GM23338 (cell line): ENCODE measurements at regions not wholly inside any gene's neighbourhood (a gene's known extent, or its start where the extent isn't known, plus 50 kb on each side); places are given as distances from the start of the nearest gene placed in this dataset.

ENCODE experiments used
- ATAC-seq: fragments of 200-7000 bp; cut with Tn5 transposase; 3 replicates; pipeline ENCODE4 v1.9.1; 2020
- DNase-seq: peaks from one replicate; pipeline ENCODE4 v3.0.0-alpha.2; 2015; ENCODE audit warnings: low spot score
- H2AFZ ChIP-seq: fragments of 200-600 bp; sonication (generic); 2 replicates; pipeline ENCODE4 v1.8.0; 2016; ENCODE audit warnings: antibody characterized with exemption, mild to moderate bottlenecking, moderate library complexity
- H3F3A ChIP-seq: fragments of 200-600 bp; sonication (generic); replicated peaks from 2 replicates; pipeline ENCODE4 v1.8.0; 2017; ENCODE audit warnings: antibody characterized with exemption, mixed run types, low read depth
- H3K27ac ChIP-seq: fragments of 200-600 bp; sonication (generic); 2 replicates; pipeline ENCODE4 v1.6.1; 2016; ENCODE audit warnings: low read depth
- H3K27me3 ChIP-seq: fragments of 200-600 bp; sonication (generic); 2 replicates; pipeline ENCODE4 v1.8.0; 2016; ENCODE audit warnings: mild to moderate bottlenecking, mixed run types, moderate library complexity; ENCODE audit not compliant: insufficient read depth
- H3K36me3 ChIP-seq: fragments of 200-600 bp; sonication (generic); 2 replicates; pipeline ENCODE4 v1.8.0; 2016; ENCODE audit warnings: mild to moderate bottlenecking; ENCODE audit not compliant: insufficient read depth
- H3K4me1 ChIP-seq: fragments of 200-600 bp; sonication (generic); 2 replicates; pipeline ENCODE4 v1.8.0; 2016; ENCODE audit warnings: mild to moderate bottlenecking, moderate library complexity; ENCODE audit not compliant: insufficient read depth
- H3K4me2 ChIP-seq: fragments of 200-600 bp; sonication (generic); 2 replicates; pipeline ENCODE4 v1.7.1; 2017; ENCODE audit warnings: mixed run types
- H3K4me3 ChIP-seq: fragments of 200-600 bp; sonication (generic); 2 replicates; pipeline ENCODE4 v1.6.1; 2016; ENCODE audit warnings: mixed run types
- H3K79me2 ChIP-seq: fragments of 200-600 bp; sonication (generic); replicated peaks from 2 replicates; pipeline ENCODE4 v1.8.0; 2017; ENCODE audit warnings: mild to moderate bottlenecking; ENCODE audit not compliant: insufficient read depth
- H3K9me2 ChIP-seq: fragments of 200-600 bp; sonication (generic); 2 replicates; pipeline ENCODE4 v1.8.0; 2017; ENCODE audit not compliant: insufficient read depth
- H4K20me1 ChIP-seq: fragments of 200-600 bp; sonication (generic); replicated peaks from 2 replicates; pipeline ENCODE4 v1.8.0; 2017; ENCODE audit warnings: mild to moderate bottlenecking; ENCODE audit not compliant: insufficient read depth
- H3K27ac Mint-ChIP-seq: 2 replicates; pipeline ENCODE4 v1.8.0; 2020; ENCODE audit warnings: inconsistent platforms, mild to moderate bottlenecking, moderate library complexity, mixed read lengths
- H3K27me3 Mint-ChIP-seq: 3 replicates; pipeline ENCODE4 v1.8.0; 2022; ENCODE audit warnings: low read depth, mild to moderate bottlenecking, moderate library complexity, mixed read lengths, inconsistent platforms; ENCODE audit not compliant: insufficient read depth, poor library complexity
- H3K36me3 Mint-ChIP-seq: 3 replicates; pipeline ENCODE4 v1.8.0; 2021; ENCODE audit warnings: low read depth, mild to moderate bottlenecking, inconsistent platforms, moderate library complexity, mixed read lengths
- H3K4me1 Mint-ChIP-seq: 3 replicates; pipeline ENCODE4 v1.8.0; 2020; ENCODE audit warnings: mild to moderate bottlenecking, inconsistent platforms, mixed read lengths
- H3K4me3 Mint-ChIP-seq: 3 replicates; pipeline ENCODE4 v1.8.0; 2021; ENCODE audit warnings: moderate library complexity, mild to moderate bottlenecking, inconsistent platforms, mixed read lengths
- H3K9me3 Mint-ChIP-seq: 3 replicates; pipeline ENCODE4 v1.8.0; 2020; ENCODE audit warnings: moderate library complexity, mild to moderate bottlenecking, inconsistent platforms, mixed read lengths
- CREB1 ChIP-seq: fragments of 250-450 bp; sonication (Bioruptor Pico); IDR thresholded peaks from 2 replicates; pipeline ENCODE4 v1.5.0; 2020; ENCODE audit warnings: low read depth, mild to moderate bottlenecking, moderate library complexity
- CTCF ChIP-seq, 2 experiments: fragments of 200-600 bp in 1 of 2; sonication (generic) in 1 of 2; conservative IDR thresholded peaks; 2 replicates each; pipeline versions ENCODE4 v1.5.1 to v1.6.1; 2016 to 2017; ENCODE audit warnings: antibody characterized with exemption in 2 of 2, low read depth in 2 of 2, mild to moderate bottlenecking in 2 of 2, moderate library complexity in 1 of 2
- ETS1 ChIP-seq: IDR thresholded peaks from 2 replicates; pipeline ENCODE4 v1.6.1; 2016; ENCODE audit warnings: antibody characterized with exemption
- EZH2 ChIP-seq: fragments of 200-600 bp; sonication (generic); IDR thresholded peaks from one replicate; pipeline ENCODE4 v1.8.0; 2017; ENCODE audit warnings: antibody characterized with exemption, mild to moderate bottlenecking, low read depth; ENCODE audit not compliant: unreplicated experiment
- EZH2phosphoT487 ChIP-seq: fragments of 200-600 bp; sonication (generic); IDR thresholded peaks from one replicate; pipeline ENCODE4 v1.8.1; 2018; ENCODE audit warnings: antibody characterized with exemption; ENCODE audit not compliant: unreplicated experiment
- JUNB ChIP-seq: IDR thresholded peaks from one replicate; pipeline ENCODE4 v1.6.1; 2016; ENCODE audit warnings: antibody characterized with exemption; ENCODE audit not compliant: unreplicated experiment
- NANOG ChIP-seq: IDR thresholded peaks from 2 replicates; pipeline ENCODE4 v1.6.1; 2016; ENCODE audit warnings: antibody characterized with exemption, borderline replicate concordance
- POLR2AphosphoS5 ChIP-seq: IDR thresholded peaks from 2 replicates; pipeline ENCODE4 v1.6.1; 2016; ENCODE audit warnings: antibody characterized with exemption, low read depth
- REST ChIP-seq: IDR thresholded peaks from one replicate; pipeline ENCODE4 v1.6.1; 2018; ENCODE audit warnings: antibody characterized with exemption; ENCODE audit not compliant: unreplicated experiment
- STAT1 ChIP-seq: IDR thresholded peaks from one replicate; pipeline ENCODE4 v1.6.1; 2016; ENCODE audit warnings: antibody characterized with exemption; ENCODE audit not compliant: unreplicated experiment
- ZNF114 ChIP-seq: fragments of 250-450 bp; sonication (Bioruptor Pico); IDR thresholded peaks from 2 replicates; pipeline ENCODE4 v1.5.0; 2020; ENCODE audit warnings: mild to moderate bottlenecking, moderate library complexity
- ZNF331 ChIP-seq: fragments of 250-450 bp; sonication (Bioruptor Pico); IDR thresholded peaks from 2 replicates; pipeline ENCODE4 v1.5.0; 2020; ENCODE audit warnings: low read depth, mild to moderate bottlenecking, moderate library complexity
- ZNF462 ChIP-seq: fragments of 250-450 bp; sonication (Bioruptor Pico); IDR thresholded peaks from 2 replicates; pipeline ENCODE4 v1.5.0; 2020; ENCODE audit warnings: mild to moderate bottlenecking, moderate library complexity

- Histone ChIP-seq H3K4me3 (no peak overlapping the region), H3K27me3 (no peaks in the 10 kb centered on the region), H2AFZ (peak overlapping the region; percentile 96), H3K4me2 (no peak overlapping the region), H4K20me1 (no peaks in the 10 kb centered on the region), H3K79me2 (no peaks in the 10 kb centered on the region), H3K27ac (no peak overlapping the region), H3K9me2 (no peaks in the 10 kb centered on the region), H3K4me1 (peaks cover 15% of the 10 kb centered on the region), H3K36me3 (no peaks in the 10 kb centered on the region), H3F3A (no peaks in the 10 kb centered on the region)
- H3K9me3 Mint-ChIP-seq = no peaks in the 10 kb centered on the region; the same call in 2 of the 3 replicates
- no peak overlapping the region for H3K4me3 Mint-ChIP-seq
- H3K27ac Mint-ChIP-seq = no peak overlapping the region
- DNase-seq = no peak
- H3K27me3 Mint-ChIP-seq = no peaks in the 10 kb centered on the region
- peaks cover 29% of the 10 kb centered on the region for H3K4me1 Mint-ChIP-seq
- H3K36me3 Mint-ChIP-seq = no peaks in the 10 kb centered on the region
- ATAC-seq = no peak
- TF ChIP-seq ETS1 = no peak
- no peak for TF ChIP-seq ZNF331 (CRISPR knock-in tag)
- TF ChIP-seq CREB1 (CRISPR knock-in tag) = no peak
- TF ChIP-seq NANOG = no peak
- TF ChIP-seq CTCF (conservative IDR thresholded peaks at IDR 0.05; ENCODE audit: low read depth in 2 of 2) = no peak
- TF ChIP-seq JUNB = no peak
- TF ChIP-seq POLR2AphosphoS5 = no peak
- TF ChIP-seq EZH2phosphoT487 = no peak
- no peak for TF ChIP-seq STAT1
- TF ChIP-seq ZNF114 (CRISPR knock-in tag) = no peak
- TF ChIP-seq ZNF462 (CRISPR knock-in tag) = no peak
- TF ChIP-seq EZH2 = no peak
- TF ChIP-seq REST = no peak
Observed at GRCh38 chr1:101307985-101308689, 71.3 kb downstream of the S1PR1 start.
